ENCODE measurements at regions not wholly inside any gene's neighbourhood (a gene's known extent, or its start where the extent isn't known, plus 50 kb on each side); places are given as distances from the start of the nearest gene placed in this dataset.

GRCh38 chr21:22871692-22872091 lies 1873.5 kb downstream of the NCAM2 start:
- DNase-seq, result no peak
- H3K4me3 Mint-ChIP-seq, result no peak overlapping the region
- H3K27ac Mint-ChIP-seq, result no peak overlapping the region
- no peaks in the 10 kb centered on the region for H3K27me3 Mint-ChIP-seq (ENCODE audit: insufficient read depth)
- H3K36me3 Mint-ChIP-seq (ENCODE audit: low read depth), result peaks cover 4% of the 10 kb centered on the region; the same call in 1 of the 2 replicates
- peaks cover 35% of the 10 kb centered on the region for H3K9me3 Mint-ChIP-seq
- no peaks in the 10 kb centered on the region for H3K4me1 Mint-ChIP-seq (ENCODE audit: low read depth)
- TF ChIP-seq CTCF (IDR thresholded peaks at IDR 0.05), result no peak

DNA sequence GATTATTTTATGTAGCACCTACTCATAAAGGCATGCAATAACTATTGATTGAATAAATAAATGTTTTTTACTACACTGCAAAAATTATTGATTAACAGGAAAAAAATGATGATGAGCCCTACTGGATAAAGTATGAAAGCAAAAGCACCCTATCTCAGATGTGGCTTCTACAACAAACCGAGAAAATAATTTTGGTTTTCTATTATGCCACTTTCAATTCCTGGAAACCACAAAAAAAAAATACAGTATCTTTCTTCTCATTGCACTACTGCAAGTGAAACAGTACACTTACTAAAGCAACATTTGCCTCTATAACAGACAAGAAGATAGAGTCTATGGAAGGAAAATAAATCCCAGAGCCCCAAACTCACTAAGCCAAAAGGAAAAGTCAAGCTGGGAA lies 1882.4 kb downstream of the NCAM2 start:
- H3K36me3 Mint-ChIP-seq (ENCODE audit: low read depth), result no peaks in the 10 kb centered on the region
- H3K4me3 Mint-ChIP-seq, result no peak overlapping the region
- no peaks in the 10 kb centered on the region for H3K27me3 Mint-ChIP-seq (ENCODE audit: insufficient read depth)
- no peak for DNase-seq
- TF ChIP-seq CTCF (IDR thresholded peaks at IDR 0.05), result no peak
- no peaks in the 10 kb centered on the region for H3K4me1 Mint-ChIP-seq (ENCODE audit: low read depth)
- H3K9me3 Mint-ChIP-seq, result peaks cover 42% of the 10 kb centered on the region
- no peak overlapping the region for H3K27ac Mint-ChIP-seq

- Mint-ChIP-seq H3K27me3 (ENCODE audit: insufficient read depth) (no peaks in the 10 kb centered on the region), H3K36me3 (ENCODE audit: low read depth) (no peaks in the 10 kb centered on the region), H3K9me3 (peaks cover 41% of the 10 kb centered on the region), H3K4me1 (ENCODE audit: low read depth) (no peaks in the 10 kb centered on the region), H3K27ac (no peak overlapping the region), H3K4me3 (no peak overlapping the region)
- no peak for TF ChIP-seq CTCF (IDR thresholded peaks at IDR 0.05)
- no peak for DNase-seq
Observed at GRCh38 chr21:22881131-22881530, 1882.9 kb downstream of the NCAM2 start.

DNA sequence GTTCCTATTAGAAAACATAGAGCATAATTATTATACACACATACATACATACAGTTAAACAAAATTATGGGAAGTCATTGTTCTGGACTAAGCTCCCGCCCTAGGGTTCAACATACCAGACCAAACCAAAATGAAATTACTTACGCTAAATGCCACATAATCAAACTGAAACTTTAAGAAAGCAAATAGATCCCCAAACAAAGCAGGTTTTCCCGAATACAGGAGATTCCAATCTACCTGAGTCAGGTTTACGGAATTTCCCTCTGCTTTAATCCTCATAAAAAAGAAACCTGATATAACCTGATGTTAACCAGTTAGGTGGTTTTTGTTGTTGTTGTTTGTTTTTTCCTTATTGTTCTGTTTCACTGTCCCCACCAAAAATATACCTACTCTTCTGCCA lies 1886.9 kb downstream of the NCAM2 start:
- no peak overlapping the region for H3K27ac Mint-ChIP-seq

GRCh38 chr21:22885614-22886013 lies 1887.4 kb downstream of the NCAM2 start:
- no peak overlapping the region for H3K4me3 Mint-ChIP-seq
- no peak for DNase-seq
- peaks cover 32% of the 10 kb centered on the region for H3K9me3 Mint-ChIP-seq
- H3K4me1 Mint-ChIP-seq (ENCODE audit: low read depth), result no peaks in the 10 kb centered on the region
- H3K27ac Mint-ChIP-seq, result no peak overlapping the region
- no peak for TF ChIP-seq CTCF (IDR thresholded peaks at IDR 0.05)
- peaks cover 5% of the 10 kb centered on the region; the same call in 1 of the 2 replicates for H3K36me3 Mint-ChIP-seq (ENCODE audit: low read depth)
- H3K27me3 Mint-ChIP-seq (ENCODE audit: insufficient read depth), result no peaks in the 10 kb centered on the region

More for the DNA sequence above, 1886.9 kb downstream of the NCAM2 start:
- Mint-ChIP-seq H3K36me3 (ENCODE audit: low read depth) (peaks cover 3% of the 10 kb centered on the region; the same call in 1 of the 2 replicates), H3K27me3 (ENCODE audit: insufficient read depth) (no peaks in the 10 kb centered on the region), H3K4me3 (no peak overlapping the region), H3K4me1 (ENCODE audit: low read depth) (no peaks in the 10 kb centered on the region), H3K9me3 (peaks cover 30% of the 10 kb centered on the region)
- DNase-seq, result no peak
- no peak for TF ChIP-seq CTCF (IDR thresholded peaks at IDR 0.05)

GRCh38 chr21:22889445-22889844 lies 1891.2 kb downstream of the NCAM2 start:
- H3K4me3 Mint-ChIP-seq, result no peak overlapping the region
- no peak for DNase-seq
- no peak for TF ChIP-seq CTCF (IDR thresholded peaks at IDR 0.05)
- H3K36me3 Mint-ChIP-seq (ENCODE audit: low read depth), result peaks cover 5% of the 10 kb centered on the region; the same call in 1 of the 2 replicates
- no peak overlapping the region for H3K27ac Mint-ChIP-seq
- H3K9me3 Mint-ChIP-seq, result peaks cover 36% of the 10 kb centered on the region
- H3K27me3 Mint-ChIP-seq (ENCODE audit: insufficient read depth), result no peaks in the 10 kb centered on the region
- no peaks in the 10 kb centered on the region for H3K4me1 Mint-ChIP-seq (ENCODE audit: low read depth)
